ENCODE measurements at regions not wholly inside any gene's neighbourhood (a gene's known extent, or its start where the extent isn't known, plus 50 kb on each side); places are given as distances from the start of the nearest gene placed in this dataset.

DNA sequence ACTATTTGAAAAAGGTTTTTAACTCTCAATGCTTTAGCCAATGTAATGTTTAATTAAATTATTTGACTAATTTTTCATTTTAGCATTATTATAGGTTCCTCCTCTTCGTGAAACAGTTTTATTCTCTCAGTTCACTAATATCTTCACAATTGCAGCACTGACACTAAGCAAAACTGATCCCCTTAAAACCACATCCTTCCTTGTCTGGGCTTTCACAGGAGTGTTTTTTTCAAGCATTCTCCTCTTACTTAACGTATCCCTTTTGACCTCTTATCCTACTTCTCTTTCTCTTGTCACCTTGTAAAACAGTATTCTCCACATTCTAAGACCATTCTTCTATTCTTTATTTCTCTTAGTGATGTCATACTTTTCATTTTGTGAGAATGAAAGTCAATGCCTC is 112.8 kb downstream of the DSC3 start:
- TF ChIP-seq, protein P1, sequence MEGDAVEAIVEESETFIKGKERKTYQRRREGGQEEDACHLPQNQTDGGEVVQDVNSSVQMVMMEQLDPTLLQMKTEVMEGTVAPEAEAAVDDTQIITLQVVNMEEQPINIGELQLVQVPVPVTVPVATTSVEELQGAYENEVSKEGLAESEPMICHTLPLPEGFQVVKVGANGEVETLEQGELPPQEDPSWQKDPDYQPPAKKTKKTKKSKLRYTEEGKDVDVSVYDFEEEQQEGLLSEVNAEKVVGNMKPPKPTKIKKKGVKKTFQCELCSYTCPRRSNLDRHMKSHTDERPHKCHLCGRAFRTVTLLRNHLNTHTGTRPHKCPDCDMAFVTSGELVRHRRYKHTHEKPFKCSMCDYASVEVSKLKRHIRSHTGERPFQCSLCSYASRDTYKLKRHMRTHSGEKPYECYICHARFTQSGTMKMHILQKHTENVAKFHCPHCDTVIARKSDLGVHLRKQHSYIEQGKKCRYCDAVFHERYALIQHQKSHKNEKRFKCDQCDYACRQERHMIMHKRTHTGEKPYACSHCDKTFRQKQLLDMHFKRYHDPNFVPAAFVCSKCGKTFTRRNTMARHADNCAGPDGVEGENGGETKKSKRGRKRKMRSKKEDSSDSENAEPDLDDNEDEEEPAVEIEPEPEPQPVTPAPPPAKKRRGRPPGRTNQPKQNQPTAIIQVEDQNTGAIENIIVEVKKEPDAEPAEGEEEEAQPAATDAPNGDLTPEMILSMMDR (conservative IDR thresholded peaks at IDR 0.05), result no peak
- no peak for TF ChIP-seq ZFX (IDR thresholded peaks at IDR 0.05)

DNA sequence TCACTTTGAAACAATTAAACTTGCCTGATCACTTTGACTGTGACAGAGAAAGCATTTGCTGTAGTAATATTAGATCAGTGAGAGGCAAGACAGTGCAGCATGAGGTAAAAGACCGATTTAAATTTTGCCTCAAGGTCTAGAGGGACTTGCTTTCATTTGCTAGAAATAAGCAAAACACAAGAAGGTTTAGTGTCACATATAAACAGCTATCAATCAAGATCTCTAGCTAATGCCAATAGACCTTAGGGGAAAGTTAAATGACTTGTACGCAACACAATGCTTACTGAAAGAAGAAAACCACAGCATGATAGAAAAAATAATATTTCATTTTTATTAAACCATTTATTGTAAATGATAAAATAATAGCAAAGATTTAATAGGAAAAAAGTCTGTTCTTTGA is 113.5 kb downstream of the DSC3 start:
- H3K27ac ChIP-seq, result no peak overlapping the region

More for the DNA sequence above, 112.8 kb downstream of the DSC3 start:
- no peak overlapping the region for H3K27ac ChIP-seq

DNA sequence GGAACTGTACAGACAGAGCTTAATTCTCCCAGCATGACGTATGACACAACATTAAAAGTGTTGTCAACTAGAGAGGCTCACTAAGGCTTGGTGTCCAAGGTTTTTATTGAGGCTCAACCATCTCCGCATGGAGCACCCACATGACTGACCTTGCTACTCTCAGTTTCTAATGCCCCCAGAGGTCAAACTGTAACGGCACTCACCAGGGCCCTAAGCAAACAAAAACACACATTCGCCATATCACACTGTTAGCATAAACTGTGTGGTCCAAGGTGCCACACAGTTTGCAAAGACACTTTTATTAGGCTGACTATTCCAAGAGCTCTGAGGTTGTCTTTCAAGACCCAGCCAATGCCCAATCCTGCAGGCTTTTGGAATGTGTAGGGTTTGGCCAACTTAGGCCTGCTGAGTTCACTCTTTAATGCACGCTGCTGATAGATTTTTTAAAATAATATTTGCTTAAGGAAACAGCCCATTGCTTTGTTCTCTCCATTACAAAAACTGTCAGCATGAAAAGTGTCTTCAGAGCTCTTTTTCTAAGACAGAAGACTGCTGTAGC is 114.9 kb downstream of the DSC3 start:
- H3K27ac ChIP-seq, result no peak overlapping the region
- TF ChIP-seq, protein P1 (conservative IDR thresholded peaks at IDR 0.05), result no peak
- no peak for TF ChIP-seq ZFX (IDR thresholded peaks at IDR 0.05)

More for the DNA sequence above, 113.5 kb downstream of the DSC3 start:
- TF ChIP-seq, protein P1 (conservative IDR thresholded peaks at IDR 0.05), result no peak
- no peak for TF ChIP-seq ZFX (IDR thresholded peaks at IDR 0.05)

DNA sequence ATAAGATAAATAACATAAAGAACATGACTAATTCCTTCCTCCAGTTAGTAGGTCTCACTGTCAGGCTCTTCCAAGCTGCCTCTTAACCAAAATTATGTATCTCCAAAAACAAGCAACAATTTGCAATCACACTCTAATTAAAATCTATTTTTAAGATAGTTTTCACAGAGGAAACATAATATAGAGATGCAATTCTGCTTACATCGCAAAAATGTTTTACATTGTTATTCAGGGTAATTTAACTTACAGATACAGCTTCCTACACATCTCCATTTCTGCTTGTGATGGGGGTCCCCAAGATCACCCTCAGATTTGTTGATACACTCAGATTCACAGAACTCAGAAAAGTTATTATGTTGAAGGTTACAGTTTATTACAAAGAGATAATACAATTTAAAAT is 115.5 kb downstream of the DSC3 start:
- H3K27ac ChIP-seq, result no peak overlapping the region
- no peak for TF ChIP-seq ZFX (IDR thresholded peaks at IDR 0.05)
- TF ChIP-seq, protein P1 (conservative IDR thresholded peaks at IDR 0.05), result no peak

DNA sequence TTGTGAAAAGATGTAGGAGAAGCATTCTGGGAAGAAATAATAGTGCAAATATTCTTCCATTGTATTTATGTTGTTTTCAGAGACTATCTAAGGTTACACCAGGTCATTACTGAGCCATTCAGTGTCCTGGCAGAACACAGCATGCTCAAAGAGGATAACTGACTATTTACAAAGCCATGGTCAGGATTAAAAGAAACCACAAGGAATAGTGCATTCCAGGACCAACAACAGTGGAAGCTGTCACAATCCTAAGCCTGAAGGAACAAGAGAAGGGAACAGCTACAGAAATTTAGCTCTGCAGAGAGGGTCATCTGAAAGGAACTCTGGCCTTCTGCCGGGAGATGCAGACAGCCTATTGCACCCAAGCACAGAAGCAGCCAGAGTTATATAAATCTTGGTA is 116.7 kb downstream of the DSC3 start:
- no peak overlapping the region for H3K27ac ChIP-seq
- TF ChIP-seq, protein P1 (conservative IDR thresholded peaks at IDR 0.05), result no peak
- TF ChIP-seq ZFX (IDR thresholded peaks at IDR 0.05), result no peak

DNA sequence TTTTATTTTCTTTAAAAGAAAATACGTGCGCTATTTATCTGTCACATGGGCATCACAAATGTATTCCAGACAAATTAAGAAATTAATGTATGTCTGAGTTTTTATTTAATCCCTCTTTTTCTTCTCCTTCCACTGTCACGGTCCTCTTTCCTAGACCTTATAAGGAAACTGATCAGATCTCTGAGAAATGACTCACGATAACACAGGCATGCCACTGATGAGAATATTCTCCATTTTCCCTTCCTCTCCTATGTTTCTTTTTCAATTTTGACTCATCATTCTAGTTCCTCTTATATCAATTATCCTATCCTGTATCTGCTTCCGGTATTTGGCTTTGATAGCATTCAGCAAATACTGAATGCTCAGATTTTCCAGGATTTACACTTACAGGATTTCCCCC is 121.8 kb downstream of the DSC3 start:
- no peak overlapping the region for H3K27ac ChIP-seq
- TF ChIP-seq ZFX (IDR thresholded peaks at IDR 0.05), result no peak
- TF ChIP-seq, protein P1 (conservative IDR thresholded peaks at IDR 0.05), result no peak

DNA sequence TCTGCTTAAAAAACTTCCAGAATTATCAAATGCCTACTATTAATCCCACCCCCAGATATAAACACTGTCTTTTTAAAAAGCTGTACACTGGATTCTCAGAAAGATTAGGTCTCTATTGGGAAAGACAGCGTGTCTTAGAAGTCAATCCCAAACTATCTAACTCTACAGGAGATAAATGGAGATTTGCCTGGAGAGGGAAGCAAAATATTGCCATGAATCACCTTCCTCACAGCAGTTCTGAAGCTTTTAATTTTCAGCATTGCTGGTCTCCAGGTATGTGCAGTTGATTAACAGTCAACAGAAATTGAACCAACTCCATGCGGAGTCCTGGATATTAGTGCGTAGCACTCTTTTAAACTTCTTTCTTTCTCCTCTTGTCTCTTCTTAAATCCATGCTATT is 122.2 kb downstream of the DSC3 start:
- no peak for TF ChIP-seq ZFX (IDR thresholded peaks at IDR 0.05)
- TF ChIP-seq, protein P1 (conservative IDR thresholded peaks at IDR 0.05), result no peak
- H3K27ac ChIP-seq, result no peak overlapping the region
